GM18505 (cell line): ENCODE measurements at regions not wholly inside any gene's neighbourhood (a gene's known extent, or its start where the extent isn't known, plus 50 kb on each side); places are given as distances from the start of the nearest gene placed in this dataset.
"Not testable (repeated sequence)": the region's sequence is repeated elsewhere in the genome, so short reads cannot be mapped to it uniquely, and the experiment has no call there.

Experiments used
- ATAC-seq: cut with Tn5 transposase; IDR thresholded peaks from one replicate; pipeline ENCODE4 v1.9.1; 2021; ENCODE audit not compliant: unreplicated experiment
- POLR2A ChIP-seq: IDR thresholded peaks from 4 replicates; pipeline ENCODE4 v1.6.1; 2011; ENCODE audit warnings: borderline replicate concordance; ENCODE audit not compliant: insufficient read depth, insufficient read length; ENCODE audit errors: extremely low read depth

DNA sequence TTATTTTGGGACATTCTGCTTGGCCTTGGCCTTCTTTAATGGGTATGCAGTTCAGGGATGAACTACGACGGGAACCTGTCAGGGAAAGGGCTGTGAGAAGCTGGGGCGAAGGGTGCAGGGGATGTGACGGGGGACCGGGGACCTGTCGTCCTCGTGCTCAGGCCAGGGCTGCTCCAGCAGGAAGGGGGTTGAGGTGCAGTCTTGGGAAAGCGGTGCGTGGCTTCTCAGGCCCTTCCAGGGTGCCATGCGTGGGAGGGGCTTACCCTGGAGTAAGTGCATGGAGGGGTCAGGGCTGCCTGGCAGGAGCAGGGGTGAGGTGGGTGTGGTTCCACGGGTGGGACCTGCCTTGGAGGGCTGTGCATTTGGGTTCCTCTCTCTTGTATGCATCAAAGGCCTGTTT is 100.8 kb downstream of the TEX29 start:
- no peak for ATAC-seq
- TF ChIP-seq POLR2A: no peak

DNA sequence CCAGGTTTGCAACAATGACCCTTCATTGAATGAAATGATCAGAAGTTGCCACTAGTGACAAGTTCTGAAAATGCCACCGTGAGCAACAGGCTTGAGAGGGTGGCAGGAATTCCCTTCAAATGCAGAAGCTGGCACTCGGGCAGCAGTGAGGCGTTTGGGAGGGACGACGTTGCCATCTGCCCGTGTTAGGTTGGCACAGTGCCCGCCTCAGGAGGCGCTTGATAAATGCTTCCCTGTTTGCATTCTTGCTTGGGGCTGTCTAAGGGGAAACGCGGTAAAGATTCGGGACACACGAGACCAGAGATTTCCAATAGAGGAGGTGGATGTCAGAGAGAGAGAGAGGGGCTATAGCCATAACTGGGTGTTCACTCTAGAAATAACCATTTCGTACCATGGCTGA is 101.9 kb downstream of the TEX29 start:
- TF ChIP-seq POLR2A: no peak
- no peak for ATAC-seq

DNA sequence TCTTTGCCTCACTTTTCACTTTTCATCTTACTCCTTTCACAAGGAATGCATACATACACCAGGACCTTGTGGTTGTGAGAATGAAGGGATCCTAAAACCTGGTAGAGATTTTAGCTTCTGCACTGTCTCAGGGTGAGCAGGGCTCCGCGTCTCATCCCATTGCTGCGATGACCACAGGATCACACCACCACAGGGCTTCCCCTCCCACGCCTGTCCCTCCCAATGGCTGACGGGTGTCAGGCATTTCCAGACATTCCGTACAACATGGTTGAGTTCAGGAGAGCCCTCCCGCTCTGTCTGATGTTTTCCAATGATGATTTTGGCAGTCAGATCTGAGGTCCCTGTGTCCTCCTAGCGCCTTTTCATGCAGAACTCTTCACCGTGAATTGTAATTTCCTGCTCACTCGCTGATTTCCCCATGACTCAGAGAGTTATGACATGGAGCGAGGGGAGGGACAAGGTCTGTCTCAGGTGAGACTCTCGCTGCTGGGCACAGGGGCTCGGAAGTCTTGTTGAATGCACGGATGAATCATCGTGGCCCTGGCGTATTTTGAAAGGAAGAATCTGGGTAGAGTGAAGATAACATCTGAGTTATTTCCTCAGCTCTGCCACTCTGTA is 102.8 kb downstream of the TEX29 start:
- TF ChIP-seq POLR2A: no peak
- ATAC-seq: no peak

DNA sequence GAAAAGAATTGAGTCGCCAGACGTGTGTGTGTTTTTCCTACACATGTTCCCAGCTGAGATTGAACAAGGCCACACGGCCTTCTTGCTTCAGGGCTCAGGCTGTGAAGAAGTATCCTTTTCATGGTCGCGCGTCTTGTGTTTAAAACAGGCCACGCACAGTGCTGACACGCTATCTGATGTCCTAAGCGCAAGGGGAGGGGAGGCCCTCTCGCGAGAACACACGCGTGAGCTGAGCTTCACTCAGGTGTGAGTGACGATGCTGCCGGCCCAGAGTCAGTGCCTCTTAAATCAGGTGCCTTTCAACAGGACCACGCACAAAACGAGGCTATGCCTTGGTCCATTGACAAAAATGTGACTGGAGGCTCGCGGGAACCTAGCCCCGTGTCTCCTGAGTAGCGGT is 103.7 kb downstream of the TEX29 start:
- no peak for TF ChIP-seq POLR2A
- no peak for ATAC-seq

DNA sequence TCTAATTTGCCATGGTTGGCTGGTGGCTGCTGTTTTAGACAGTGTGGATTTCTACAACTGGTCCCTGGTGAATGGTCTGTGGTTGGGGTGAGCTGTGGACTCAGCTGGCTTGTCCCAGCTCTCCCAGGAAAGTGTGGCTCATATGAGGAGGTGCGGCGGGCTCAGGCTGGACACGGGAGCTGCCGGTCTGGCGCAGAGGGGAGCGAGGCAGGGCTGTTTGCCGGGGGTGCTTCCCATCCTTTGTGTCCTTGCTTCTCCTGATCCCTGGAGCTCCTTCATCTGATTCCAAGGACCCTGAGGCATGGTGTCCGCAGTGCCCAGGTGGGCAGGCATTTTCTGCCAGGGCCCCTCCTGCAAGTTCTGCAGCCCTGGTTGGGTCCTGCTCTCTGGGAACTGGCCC is 104.9 kb downstream of the TEX29 start:
- TF ChIP-seq POLR2A: no peak
- no peak for ATAC-seq

DNA sequence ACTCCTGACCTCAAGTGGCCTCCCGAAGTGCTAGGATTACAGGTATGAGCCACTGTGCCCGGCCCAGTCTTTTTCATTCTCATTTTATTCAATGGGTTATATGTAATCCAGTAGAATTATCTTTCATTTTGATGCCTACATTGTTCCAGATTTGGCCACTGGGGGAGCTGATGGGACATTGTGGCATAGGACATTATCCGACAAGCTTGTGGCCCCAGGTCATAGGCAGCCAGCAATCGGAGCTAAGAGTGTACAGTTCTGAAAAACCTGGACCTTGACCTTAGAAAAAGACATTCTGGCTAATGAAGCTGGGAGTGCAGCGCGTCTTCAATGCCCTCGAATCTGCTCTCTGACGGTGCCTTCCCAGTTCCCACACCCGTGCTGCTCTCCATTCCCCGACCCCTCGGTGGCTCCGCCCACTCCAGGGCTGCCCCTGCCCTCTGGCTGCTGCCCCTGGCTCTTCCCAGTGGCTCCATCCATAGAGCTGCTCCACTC is 108.7 kb downstream of the TEX29 start:
- no peak for ATAC-seq

DNA sequence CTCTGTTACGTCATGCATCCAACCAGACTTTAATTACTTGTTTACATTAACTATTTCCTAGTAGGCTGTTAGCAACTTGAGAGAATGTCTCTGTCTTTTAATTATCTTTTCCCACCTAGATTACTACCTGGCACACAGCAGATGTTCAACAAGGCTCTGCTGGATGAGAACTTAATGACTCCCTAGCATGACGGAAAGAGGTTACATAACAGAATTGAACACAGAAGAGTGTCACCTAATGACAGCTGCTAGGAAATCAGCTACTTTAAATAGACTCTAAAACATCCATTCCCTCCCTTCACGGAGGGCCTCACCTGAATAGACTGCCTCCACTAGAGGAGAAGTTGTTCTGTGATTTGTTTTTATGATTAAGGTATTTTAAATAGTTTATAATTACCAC is 110.8 kb downstream of the TEX29 start:
- no peak for TF ChIP-seq POLR2A
- ATAC-seq: no peak

More for the DNA sequence above, 108.7 kb downstream of the TEX29 start:
- no peak for TF ChIP-seq POLR2A

DNA sequence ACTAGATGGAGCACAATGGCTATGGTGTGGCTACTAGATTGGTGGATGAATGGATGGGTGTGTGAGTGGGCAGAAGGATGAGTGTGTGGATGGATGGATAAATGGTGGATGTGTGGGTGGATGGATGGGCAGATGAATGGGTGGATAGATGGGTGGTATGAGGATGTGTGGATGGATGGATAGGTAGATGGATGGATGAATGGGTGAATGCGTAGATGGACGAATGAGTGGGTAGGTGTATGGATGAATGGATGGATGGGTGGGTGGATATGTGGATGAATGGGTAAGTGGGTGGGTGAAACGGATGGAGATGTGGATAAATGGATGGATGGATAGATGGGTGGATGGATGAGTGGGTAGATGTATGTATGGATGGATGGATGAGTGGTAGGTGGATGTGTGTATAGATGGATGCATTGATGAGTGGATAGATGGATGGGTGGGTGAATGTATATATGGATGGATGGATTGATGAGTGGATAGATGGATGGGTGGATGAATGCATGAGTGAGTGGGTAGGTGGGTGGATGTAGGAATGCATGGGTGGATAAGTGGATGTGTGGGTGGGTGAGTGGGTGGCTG is 114.2 kb downstream of the TEX29 start:
- no peak for ATAC-seq
- no peak for TF ChIP-seq POLR2A

DNA sequence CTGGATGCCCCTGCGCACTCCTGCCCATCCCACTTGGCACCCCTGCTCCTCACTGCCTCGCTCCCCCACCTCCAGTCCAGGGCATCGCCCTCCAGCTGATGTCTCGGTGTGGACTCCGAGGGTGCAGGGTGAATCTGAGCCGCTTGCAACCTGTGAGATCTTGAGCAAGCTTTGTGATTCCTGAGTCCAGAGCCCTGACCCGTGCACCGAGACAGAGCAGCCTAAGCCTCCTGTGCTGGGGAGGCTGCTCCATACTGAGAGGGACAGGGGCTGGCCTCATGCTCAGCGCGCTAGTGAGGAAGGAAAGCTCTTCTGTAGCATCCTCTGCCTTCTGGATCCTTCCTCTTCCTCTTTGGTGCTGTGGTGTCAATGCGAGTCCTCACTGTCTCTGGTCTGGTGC is 116.0 kb downstream of the TEX29 start:
- no peak for TF ChIP-seq POLR2A
- ATAC-seq: no peak

DNA sequence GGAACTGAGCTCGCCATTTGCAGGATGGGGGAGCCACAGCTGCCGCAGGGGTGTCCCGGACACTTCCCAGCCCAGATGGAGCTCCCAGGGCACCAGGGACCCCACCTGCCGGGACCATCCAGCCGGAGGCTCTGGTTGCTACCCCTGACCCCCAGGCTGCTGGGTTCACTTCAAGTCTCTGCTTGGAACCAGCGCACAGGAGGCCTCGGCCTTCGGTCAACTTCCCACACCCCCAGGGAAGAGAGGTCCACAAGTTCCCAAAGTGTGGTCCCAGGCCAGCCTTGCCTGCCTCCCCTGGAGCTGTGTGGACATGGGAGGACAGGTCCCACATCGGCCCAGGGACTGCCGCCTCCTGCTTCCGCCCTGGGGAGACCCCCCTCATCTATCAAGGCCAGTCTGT is 117.0 kb downstream of the TEX29 start:
- ATAC-seq: no peak
- no peak for TF ChIP-seq POLR2A

DNA sequence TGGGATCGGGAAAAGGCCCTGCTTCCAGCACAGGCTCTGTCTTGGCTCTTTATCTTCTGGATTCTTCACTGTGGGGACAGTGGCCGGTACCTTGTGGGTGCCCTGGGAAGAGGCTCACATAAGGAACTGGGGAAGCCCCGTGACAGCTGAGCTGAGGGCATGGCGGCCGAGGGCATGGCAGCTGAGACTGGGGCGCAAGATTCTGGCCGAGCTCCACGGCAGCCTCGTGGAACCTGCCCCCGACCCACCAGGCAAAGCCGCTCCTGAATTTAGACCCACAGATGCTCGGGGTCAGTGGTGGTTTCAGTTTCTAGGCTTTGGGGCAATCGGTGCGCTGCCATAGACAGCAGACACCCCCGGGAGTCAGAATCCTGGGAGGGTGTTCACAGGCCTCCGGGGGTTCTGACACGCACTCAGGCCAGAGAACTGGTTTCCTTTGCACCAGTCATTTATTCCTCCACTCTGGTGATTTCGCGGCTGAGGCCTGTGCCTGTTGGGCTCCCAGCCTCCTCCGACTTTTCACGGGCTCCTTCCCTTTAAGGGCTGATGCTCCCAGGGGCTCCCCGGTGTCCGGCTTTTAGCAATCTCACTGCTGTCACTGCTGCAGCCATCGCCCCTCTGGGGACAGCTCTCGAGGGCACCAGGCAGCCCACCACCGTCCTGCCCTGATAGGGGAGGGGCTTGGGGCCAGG is 117.6 kb downstream of the TEX29 start:
- TF ChIP-seq POLR2A: no peak
- ATAC-seq: no peak

DNA sequence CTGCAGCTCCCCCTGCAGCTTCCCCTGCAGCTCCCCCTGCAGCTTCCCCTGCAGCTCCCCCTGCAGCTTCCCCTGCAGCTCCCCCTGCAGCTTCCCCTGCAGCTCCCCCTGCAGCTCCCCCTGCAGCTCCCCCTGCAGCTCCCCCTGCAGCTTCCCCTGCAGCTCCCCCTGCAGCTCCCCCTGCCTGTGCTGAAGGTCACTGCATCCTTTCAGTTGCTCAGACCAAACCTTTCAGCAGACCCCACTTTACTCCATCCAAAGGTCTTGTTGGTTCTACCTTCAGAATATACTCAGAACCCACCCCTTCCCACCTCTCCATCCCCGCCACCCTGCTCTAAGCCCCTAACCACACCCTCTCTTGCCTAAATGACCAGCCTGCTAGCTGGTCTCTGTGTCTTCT is 120.0 kb downstream of the TEX29 start:
- ATAC-seq: not testable (repeated sequence)

DNA sequence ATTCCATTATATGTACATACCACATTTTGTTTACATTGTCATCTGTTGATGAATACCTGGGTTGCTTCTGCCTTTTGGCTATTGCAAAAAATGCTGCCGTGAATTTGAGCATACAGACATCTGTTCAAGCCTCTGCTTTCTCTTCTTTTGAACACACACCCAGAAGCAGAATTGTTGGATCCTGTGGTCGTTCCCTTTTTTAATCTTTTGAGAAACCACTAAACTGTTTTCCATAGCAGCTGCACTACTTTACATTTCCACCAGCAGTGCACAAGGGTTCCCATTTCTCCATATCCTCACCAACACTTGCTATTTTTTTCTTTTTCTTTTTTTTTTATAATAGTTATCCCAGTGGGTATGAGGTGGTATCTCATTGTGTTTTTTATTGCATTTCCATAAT is 123.5 kb downstream of the TEX29 start:
- no peak for ATAC-seq
- TF ChIP-seq POLR2A: no peak

DNA sequence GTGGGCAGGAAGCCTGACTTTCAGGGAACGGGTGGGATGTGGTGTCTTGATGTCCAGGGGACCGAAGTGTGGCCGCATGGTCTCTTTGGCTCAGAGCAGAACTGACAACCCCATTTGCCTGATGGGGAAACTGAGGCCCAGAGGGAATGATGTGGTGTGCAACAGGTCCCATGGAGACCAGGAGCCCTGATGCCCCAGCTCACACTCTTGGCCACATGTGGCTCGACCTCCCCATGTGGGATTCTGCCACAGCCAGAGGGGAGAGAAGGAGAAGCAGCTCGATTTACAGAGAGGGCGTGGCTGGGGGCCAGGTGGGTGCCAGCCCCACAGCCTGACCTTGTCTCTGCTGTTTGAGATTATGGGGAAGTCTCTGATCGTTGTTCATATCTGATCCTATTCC is 128.1 kb downstream of the TEX29 start:
- TF ChIP-seq POLR2A: no peak
- ATAC-seq: no peak
